ENCODE measurements at regions not wholly inside any gene's neighbourhood (a gene's known extent, or its start where the extent isn't known, plus 50 kb on each side); places are given as distances from the start of the nearest gene placed in this dataset.

DNA sequence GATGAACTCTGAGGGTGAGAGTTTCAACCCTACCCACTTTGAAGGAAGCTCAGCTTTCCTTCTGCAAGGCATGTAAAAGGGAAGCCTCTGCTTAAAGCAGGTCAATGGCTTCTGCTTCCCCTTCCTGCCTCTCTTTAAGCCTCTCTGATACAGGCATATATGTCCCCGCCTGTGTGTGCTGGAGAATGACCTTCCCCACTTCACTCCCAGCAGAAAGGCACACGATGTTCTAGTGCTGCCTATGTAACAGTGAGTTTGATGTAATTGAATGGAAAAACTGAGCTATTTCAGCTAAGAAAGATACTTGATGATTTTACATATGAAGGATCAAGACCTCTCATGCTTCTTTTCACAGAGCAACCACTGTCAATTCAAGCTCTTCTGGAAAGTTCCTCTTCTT lies 632.2 kb downstream of the HACE1 start:
- in situ Hi-C loops (cut with HindIII; ENCODE audit: low pct_unique_long_range_greater_than_20kb, low sequenced_read_pairs) (no loop called here), intact Hi-C loops (cut with micrococcal nuclease; ENCODE audit: unreplicated experiment) (no loop called here)
- Histone ChIP-seq H3K27ac (ENCODE audit: low read length) (no peak overlapping the region), H3K9me3 (ENCODE audit: control insufficient read depth, insufficient read depth, low read depth, low read length) (no peaks in the 10 kb centered on the region), H3K36me3 (ENCODE audit: control insufficient read depth, insufficient read depth, low read length) (no peaks in the 10 kb centered on the region), H3K27me3 (ENCODE audit: control insufficient read depth, insufficient read depth, low read length) (no peaks in the 10 kb centered on the region), H3K4me3 (ENCODE audit: low read depth in 2 of 2, low read length in 2 of 2) (no peak overlapping the region), H3K4me1 (ENCODE audit: control insufficient read depth, insufficient read depth, low read length) (no peaks in the 10 kb centered on the region)
- ChIA-PET POLR2A (no interaction called here), CTCF (no interaction called here)
- ATAC-seq, result no peak
- no TSS peak for BruUV-seq (replicated peaks)
- no peak for TF ChIP-seq TCF7L2 (IDR thresholded peaks at IDR 0.05; ENCODE audit: low read depth, low read length)
- no peak for TF ChIP-seq CTCF (IDR thresholded peaks at IDR 0.05)
- no peak for TF ChIP-seq SIN3A (IDR thresholded peaks at IDR 0.05; ENCODE audit: borderline replicate concordance, insufficient read depth, low read depth, low read length)
- no peak for TF ChIP-seq POLR2AphosphoS5 (IDR thresholded peaks at IDR 0.05; ENCODE audit: low read depth, low read length)
- no peak for TF ChIP-seq REST (IDR thresholded peaks at IDR 0.05; ENCODE audit: insufficient read depth in 1 of 2, low read depth in 2 of 2, low read length in 1 of 2)
- DNase-seq (ENCODE audit: low read depth, low spot score), result no peak

- intact Hi-C loops (cut with micrococcal nuclease; ENCODE audit: unreplicated experiment), result no loop called here
- H3K4me3 ChIP-seq (ENCODE audit: low read depth in 2 of 2, low read length in 2 of 2), result no peak overlapping the region
- TF ChIP-seq POLR2AphosphoS5 (IDR thresholded peaks at IDR 0.05; ENCODE audit: low read depth, low read length) (no peak), REST (IDR thresholded peaks at IDR 0.05; ENCODE audit: insufficient read depth in 1 of 2, low read depth in 2 of 2, low read length in 1 of 2) (no peak), TCF7L2 (IDR thresholded peaks at IDR 0.05; ENCODE audit: low read depth, low read length) (no peak), SIN3A (IDR thresholded peaks at IDR 0.05; ENCODE audit: borderline replicate concordance, insufficient read depth, low read depth, low read length) (no peak), CTCF (IDR thresholded peaks at IDR 0.05) (no peak)
- no peaks in the 10 kb centered on the region for H3K27me3 ChIP-seq (ENCODE audit: control insufficient read depth, insufficient read depth, low read length)
- no TSS peak for BruUV-seq (replicated peaks)
- H3K36me3 ChIP-seq (ENCODE audit: control insufficient read depth, insufficient read depth, low read length), result no peaks in the 10 kb centered on the region
- no peaks in the 10 kb centered on the region for H3K9me3 ChIP-seq (ENCODE audit: control insufficient read depth, insufficient read depth, low read depth, low read length)
- no peak overlapping the region for H3K27ac ChIP-seq (ENCODE audit: low read length)
- ChIA-PET POLR2A (interaction anchor here (0.6 kb wide), 1 partner anchor 45 kb away, joined by 6 read pairs; no protein-coding TSS in a partner anchor), CTCF (no interaction called here)
- no peak for ATAC-seq
- DNase-seq (ENCODE audit: low read depth, low spot score), result no peak
- H3K4me1 ChIP-seq (ENCODE audit: control insufficient read depth, insufficient read depth, low read length), result no peaks in the 10 kb centered on the region
- in situ Hi-C loops (cut with HindIII; ENCODE audit: low pct_unique_long_range_greater_than_20kb, low sequenced_read_pairs), result no loop called here
Measured at GRCh38 chr6:104226790-104227446, 632.8 kb downstream of the HACE1 start.

Data from Panc1 (cell line).